GM12892 (cell line): ENCODE measurements at regions not wholly inside any gene's neighbourhood (a gene's known extent, or its start where the extent isn't known, plus 50 kb on each side); places are given as distances from the start of the nearest gene placed in this dataset.

ENCODE experiments used
- POLR2A ChIP-seq: IDR thresholded peaks from 2 replicates; pipeline ENCODE4 v1.6.1; 2011; ENCODE audit warnings: low read depth, low read length, control low read depth
- POLR2AphosphoS5 ChIP-seq: IDR thresholded peaks from 2 replicates; pipeline ENCODE4 v1.6.1; 2011; ENCODE audit warnings: low read depth, low read length, control low read depth
- TAF1 ChIP-seq: IDR thresholded peaks from 2 replicates; pipeline ENCODE4 v1.6.1; 2011; ENCODE audit warnings: low read depth, mild to moderate bottlenecking, control low read depth, low read length, borderline replicate concordance

DNA sequence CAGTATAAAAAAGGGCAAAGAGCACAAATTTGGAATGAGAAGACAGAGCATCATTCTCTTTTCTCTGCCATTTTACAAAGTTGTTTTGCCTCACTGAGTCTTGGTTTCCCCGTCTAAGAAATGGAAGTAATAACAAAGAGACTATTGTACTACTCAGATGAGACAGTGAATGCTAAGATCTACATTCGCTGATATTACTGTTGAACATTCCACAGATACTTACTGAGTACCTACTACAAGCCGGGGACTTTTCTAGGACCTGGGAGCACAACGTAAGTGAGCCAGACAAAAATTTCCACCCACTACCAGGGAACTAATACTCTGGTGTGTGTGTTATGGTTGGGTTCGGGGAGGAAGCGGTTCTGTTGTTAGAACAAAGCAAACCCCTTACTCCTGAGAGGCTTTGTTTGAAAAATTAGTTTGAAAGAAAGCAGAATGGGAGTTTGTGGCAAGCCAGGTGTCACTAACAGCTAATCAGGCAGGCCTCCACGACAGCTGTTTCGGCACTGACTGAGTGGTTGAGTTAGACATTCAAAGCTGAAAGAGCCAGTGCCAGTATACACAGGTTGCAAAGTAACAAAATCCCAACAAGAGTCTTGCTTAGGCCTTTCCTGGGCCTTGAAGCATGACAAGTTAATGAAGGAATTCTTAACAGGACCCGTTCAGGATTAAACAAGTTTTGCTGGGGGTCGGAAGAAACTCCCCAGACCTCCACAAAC, 458.3 kb downstream of the EDEM1 start:
- TF ChIP-seq POLR2A (no peak), POLR2AphosphoS5 (no peak), TAF1 (no peak)
